ENCODE measurements at regions not wholly inside any gene's neighbourhood (a gene's known extent, or its start where the extent isn't known, plus 50 kb on each side); places are given as distances from the start of the nearest gene placed in this dataset.
"Not testable (repeated sequence)": the region's sequence is repeated elsewhere in the genome, so short reads cannot be mapped to it uniquely, and the experiment has no call there.

GRCh38 chr6:113027780-113028179 is 680.6 kb downstream of the RFPL4B start:
- Histone ChIP-seq H3K4me1 (no peaks in the 10 kb centered on the region), H3K4me3 (no peak overlapping the region), H3K27ac (replicated peaks) (no peak overlapping the region), H3K9me3 (replicated peaks) (peaks cover 15% of the 10 kb centered on the region), H3K27me3 (ENCODE audit: low read depth) (no peaks in the 10 kb centered on the region), H3K36me3 (no peaks in the 10 kb centered on the region)
- intact Hi-C loops (cut with micrococcal nuclease): no loop called here
- no peak for DNase-seq
- TF ChIP-seq CTCF (IDR thresholded peaks at IDR 0.05; ENCODE audit: borderline replicate concordance): no peak

GRCh38 chr6:113029161-113029560 is 682.0 kb downstream of the RFPL4B start:
- H3K4me1 ChIP-seq; intact Hi-C loops (cut with micrococcal nuclease); H3K4me3 ChIP-seq; H3K27ac ChIP-seq (replicated peaks); H3K27me3 ChIP-seq (ENCODE audit: low read depth); DNase-seq; H3K36me3 ChIP-seq: not testable (repeated sequence)
- peaks cover 15% of the 10 kb centered on the region for H3K9me3 ChIP-seq (replicated peaks)

- H3K27me3 ChIP-seq (ENCODE audit: low read depth): no peaks in the 10 kb centered on the region
- TF ChIP-seq CTCF (IDR thresholded peaks at IDR 0.05; ENCODE audit: borderline replicate concordance): no peak
- H3K9me3 ChIP-seq (replicated peaks): peaks cover 11% of the 10 kb centered on the region
- H3K4me1 ChIP-seq: peaks cover 3% of the 10 kb centered on the region
- intact Hi-C loops (cut with micrococcal nuclease): no loop called here
- H3K27ac ChIP-seq (replicated peaks): no peak overlapping the region
- no peak for DNase-seq
- H3K36me3 ChIP-seq: no peaks in the 10 kb centered on the region
- H3K4me3 ChIP-seq: no peak overlapping the region
These were observed 684.6 kb downstream of the RFPL4B start for GRCh38 chr6:113031591-113032238.

- Histone ChIP-seq H3K4me1 (peaks cover 21% of the 10 kb centered on the region), H3K4me3 (no peak overlapping the region)
- intact Hi-C loops (cut with micrococcal nuclease): no loop called here
These were observed 691.9 kb downstream of the RFPL4B start for GRCh38 chr6:113039005-113039404.

GRCh38 chr6:113047148-113047547 is 700.0 kb downstream of the RFPL4B start:
- peaks cover 7% of the 10 kb centered on the region for H3K4me1 ChIP-seq
- no peaks in the 10 kb centered on the region for H3K36me3 ChIP-seq
- H3K9me3 ChIP-seq (replicated peaks): peaks cover under 1% of the 10 kb centered on the region
- no peak for TF ChIP-seq CTCF (IDR thresholded peaks at IDR 0.05; ENCODE audit: borderline replicate concordance)
- intact Hi-C loops (cut with micrococcal nuclease): no loop called here
- H3K27ac ChIP-seq (replicated peaks): no peak overlapping the region
- DNase-seq: no peak
- no peak overlapping the region for H3K4me3 ChIP-seq
- H3K27me3 ChIP-seq (ENCODE audit: low read depth): no peaks in the 10 kb centered on the region

More at GRCh38 chr6:113039005-113039404, 691.9 kb downstream of the RFPL4B start:
- DNase-seq: no peak
- no peak for TF ChIP-seq CTCF (IDR thresholded peaks at IDR 0.05; ENCODE audit: borderline replicate concordance)
- H3K9me3 ChIP-seq (replicated peaks): peaks cover 8% of the 10 kb centered on the region
- no peak overlapping the region for H3K27ac ChIP-seq (replicated peaks)
- no peaks in the 10 kb centered on the region for H3K36me3 ChIP-seq
- H3K27me3 ChIP-seq (ENCODE audit: low read depth): no peaks in the 10 kb centered on the region

GRCh38 chr6:113047932-113048331 is 700.8 kb downstream of the RFPL4B start:
- Histone ChIP-seq H3K4me1 (peaks cover 7% of the 10 kb centered on the region), H3K27ac (replicated peaks) (no peak overlapping the region), H3K27me3 (ENCODE audit: low read depth) (no peaks in the 10 kb centered on the region), H3K4me3 (no peak overlapping the region), H3K9me3 (replicated peaks) (no peaks in the 10 kb centered on the region), H3K36me3 (no peaks in the 10 kb centered on the region)
- DNase-seq: no peak
- no peak for TF ChIP-seq CTCF (IDR thresholded peaks at IDR 0.05; ENCODE audit: borderline replicate concordance)
- intact Hi-C loops (cut with micrococcal nuclease): no loop called here

Data from left ventricle myocardium inferior (tissue), 1 donor.